ENCODE measurements at regions not wholly inside any gene's neighbourhood (a gene's known extent, or its start where the extent isn't known, plus 50 kb on each side); places are given as distances from the start of the nearest gene placed in this dataset.
"Not testable (repeated sequence)": the region's sequence is repeated elsewhere in the genome, so short reads cannot be mapped to it uniquely, and the experiment has no call there.

DNA sequence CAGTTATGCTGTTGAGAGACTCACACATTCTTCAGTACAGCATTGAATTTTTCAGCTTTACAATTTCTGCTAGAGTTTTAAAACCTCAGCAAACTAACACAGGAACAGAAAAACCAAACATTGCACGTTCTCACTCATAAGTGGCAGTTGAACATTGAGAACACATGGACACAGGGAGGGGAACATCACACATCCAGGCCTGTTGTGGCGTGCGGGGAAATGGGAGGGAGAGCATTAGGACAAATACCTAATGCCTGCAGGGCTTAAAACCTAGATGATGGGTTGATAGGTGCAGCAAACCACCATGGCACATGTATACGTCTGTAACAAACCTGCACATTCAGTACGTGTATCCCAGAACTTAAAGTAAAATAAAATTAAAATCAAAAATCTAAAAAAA, 270.1 kb upstream of the MME start:
- TF ChIP-seq CTCF (IDR thresholded peaks at IDR 0.05; ENCODE audit: low read length); EZH2 (IDR thresholded peaks at IDR 0.05; ENCODE audit: borderline replicate concordance, low read length): not testable (repeated sequence)

Data from OCI-LY1 (cell line).